HuH-7.5 (cell line): ENCODE measurements at regions not wholly inside any gene's neighbourhood (a gene's known extent, or its start where the extent isn't known, plus 50 kb on each side); places are given as distances from the start of the nearest gene placed in this dataset.

Experiments used
- DNase-seq: peaks from one replicate; pipeline ENCODE4 v3.0.0; 2011; ENCODE audit warnings: low spot score

DNA sequence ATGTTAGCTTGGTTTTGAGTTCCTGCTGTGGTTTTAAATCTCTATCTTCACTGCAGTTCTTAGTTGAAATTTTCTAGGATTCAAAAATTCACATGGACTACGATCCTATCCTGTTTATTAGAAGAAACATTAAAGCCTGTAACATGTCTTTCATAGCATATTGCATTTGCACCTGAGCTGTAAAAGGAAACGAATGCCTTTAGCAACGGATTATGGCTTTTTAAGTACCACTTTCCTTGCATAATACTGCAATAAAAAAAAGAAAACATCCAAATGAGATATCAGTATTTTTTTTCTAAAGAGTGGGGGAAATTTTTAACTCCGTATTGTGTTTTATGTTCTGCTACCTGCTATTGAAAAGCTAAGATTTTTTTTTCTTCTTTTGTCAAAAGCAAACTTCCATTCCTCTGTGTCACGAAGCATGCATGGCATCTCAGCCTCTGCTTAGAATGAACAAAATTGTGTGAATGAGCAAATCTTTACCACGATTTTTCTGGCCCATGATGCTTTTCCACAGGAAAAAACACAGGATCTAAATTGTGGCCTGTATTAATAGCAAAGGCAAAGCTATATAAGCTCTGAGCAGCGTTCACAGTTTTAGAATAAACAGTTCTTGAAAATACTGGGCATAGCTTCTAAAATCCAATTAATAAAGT lies 110.0 kb upstream of the CDIN1 start:
- DNase-seq = no peak

DNA sequence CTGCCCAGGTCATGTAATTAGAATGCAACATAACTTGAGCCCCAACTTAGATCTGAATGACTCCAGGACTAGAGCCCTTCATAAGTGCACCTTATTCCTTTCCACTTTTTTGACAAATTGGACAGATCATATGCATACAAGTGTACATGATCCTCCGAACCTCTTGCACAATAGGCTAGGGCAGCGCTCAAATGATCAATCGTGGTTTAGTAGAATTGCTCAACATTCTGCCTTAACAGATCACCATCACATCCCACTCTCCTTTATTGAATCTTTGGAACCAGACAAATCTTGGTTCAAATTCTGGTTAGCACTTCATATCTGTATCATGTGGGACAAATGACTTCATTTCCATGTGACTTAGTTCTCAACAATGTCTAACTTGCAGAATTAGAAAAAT lies 106.8 kb upstream of the CDIN1 start:
- DNase-seq = no peak

DNA sequence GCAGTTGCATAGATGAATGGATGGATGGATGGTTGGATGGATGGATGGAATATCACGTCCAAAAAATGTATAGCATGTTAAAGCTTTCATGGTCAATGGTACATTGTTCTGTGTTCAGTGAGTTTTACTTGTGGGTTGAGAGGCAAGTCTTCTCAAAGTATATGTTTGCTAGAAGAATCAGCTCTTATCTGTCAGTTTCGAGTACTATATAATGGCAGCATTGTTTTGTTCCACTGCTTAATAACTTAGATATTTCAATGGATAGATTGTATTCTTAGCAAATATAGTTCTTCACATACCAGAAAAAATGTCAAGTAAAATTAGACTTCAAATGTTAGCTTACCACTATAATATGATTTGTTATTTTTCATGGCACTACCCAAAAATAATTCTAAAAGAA lies 100.9 kb upstream of the CDIN1 start:
- DNase-seq = no peak

DNA sequence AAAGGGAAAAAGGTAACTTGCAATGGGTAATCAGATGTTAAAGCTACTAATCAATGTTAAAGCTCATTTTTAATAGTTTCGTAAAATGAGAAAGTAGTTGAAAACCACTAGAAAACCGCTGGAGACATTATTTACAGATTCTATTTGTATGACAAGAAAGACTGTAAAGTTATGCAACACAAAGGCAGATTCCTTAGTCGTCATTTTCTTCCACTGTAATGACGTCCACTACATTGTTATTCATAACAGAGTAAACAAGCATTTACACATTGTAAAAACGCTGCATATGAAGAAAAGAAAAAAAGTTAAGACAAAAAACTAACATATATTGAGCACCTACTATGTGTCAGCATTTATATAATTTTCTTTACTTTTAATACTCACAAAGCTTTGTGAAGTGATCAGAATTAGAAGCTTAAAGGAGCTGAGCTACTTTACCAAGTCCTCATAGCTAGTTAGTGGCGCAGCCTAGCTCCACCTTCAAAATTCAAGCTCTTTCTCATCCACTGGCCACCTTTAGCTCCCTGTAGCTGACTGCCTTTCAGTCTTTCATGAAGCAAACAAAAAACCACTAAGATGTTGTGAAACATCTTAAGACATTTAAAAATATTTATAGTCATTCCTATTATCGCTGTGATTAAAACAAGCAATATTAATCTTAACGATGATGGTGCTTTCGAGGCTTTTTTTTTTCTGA lies 100.1 kb upstream of the CDIN1 start:
- DNase-seq = no peak

DNA sequence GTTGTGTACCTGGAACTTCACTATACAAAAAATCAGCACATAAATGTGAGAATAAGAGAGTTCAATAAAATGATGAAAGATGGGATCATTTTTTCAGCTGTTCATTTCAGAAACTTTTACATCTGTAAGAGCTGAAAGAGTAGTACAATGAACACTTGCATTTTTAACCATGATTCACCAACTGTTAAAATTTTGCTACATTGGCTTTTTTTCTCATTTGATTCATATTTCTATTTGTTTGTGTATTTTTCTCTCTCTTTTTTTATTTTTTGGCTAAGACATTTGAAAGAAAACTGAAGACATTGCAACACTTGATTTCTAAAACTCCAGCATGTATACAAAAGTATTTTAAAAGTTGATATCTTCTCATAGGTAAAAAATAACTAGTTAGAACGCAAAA lies 98.3 kb upstream of the CDIN1 start:
- no peak for DNase-seq

DNA sequence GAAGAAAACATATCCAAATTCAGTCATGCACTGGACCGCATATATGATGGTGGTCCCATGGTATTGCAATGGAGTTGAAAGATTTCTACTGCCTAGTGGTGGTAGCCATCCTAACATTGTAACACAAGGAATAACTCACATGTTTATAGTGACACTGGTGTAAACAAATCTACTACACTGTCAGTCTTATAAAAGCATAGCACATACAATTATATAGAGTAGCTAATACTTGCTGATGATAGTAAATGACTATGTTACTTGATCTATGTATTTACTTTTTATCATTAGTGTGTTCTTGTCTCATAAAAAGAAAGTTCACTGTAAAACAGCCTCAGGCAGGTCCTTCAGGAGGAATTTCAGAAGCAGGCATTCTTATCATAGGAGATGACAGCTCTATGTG lies 96.0 kb upstream of the CDIN1 start:
- no peak for DNase-seq

DNA sequence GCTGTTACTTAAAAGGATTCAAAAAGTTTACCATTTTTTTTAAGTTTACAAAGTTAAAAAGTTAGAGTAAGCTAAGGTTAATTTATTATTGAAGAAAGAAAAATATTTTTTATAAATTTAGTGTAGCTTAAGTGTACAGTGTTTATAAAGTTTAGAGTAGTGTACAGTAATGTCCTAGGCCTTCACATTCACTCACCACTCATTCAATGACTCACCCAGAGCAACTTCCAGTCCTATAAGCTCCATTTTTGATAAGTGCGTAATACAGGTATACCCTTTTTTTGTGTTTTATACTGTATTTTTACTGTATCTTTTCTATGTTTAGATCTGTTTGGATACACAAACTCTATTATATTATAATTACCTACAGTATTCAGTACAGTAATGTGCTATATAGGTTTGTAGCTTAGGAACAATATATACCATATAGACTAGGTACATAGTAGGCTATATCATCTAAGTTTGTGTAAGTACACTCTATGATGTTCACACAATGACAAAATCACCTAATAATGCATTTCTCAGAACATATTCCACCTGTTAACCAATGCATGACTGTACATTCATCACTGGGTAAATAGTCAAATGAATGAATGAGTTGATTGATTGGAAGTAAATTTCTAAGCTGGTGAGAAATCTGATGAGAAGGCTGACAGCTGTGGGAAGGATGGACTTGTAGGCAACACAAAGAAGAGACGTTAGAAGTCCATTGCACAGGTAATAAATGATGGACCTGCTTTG lies 95.2 kb upstream of the CDIN1 start:
- DNase-seq = no peak

DNA sequence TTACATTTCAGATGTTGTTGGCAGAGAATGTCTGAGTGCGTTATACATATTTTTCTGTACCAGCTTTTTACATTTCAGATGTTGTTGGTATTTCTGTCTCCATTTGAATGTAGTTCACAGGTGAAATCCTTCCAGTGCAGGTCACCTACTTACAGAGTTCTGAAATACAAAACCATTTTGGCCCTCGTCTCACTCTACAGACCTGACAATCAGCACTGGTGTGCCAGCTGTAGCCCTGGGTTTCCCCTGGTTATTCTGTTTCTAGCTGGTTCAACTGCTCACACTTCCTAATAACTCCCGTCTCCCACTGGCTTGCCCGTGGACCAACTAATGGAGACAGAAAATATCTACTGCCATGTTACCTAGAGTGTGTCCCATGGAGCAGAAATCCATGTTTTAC lies 87.5 kb upstream of the CDIN1 start:
- no peak for DNase-seq

DNA sequence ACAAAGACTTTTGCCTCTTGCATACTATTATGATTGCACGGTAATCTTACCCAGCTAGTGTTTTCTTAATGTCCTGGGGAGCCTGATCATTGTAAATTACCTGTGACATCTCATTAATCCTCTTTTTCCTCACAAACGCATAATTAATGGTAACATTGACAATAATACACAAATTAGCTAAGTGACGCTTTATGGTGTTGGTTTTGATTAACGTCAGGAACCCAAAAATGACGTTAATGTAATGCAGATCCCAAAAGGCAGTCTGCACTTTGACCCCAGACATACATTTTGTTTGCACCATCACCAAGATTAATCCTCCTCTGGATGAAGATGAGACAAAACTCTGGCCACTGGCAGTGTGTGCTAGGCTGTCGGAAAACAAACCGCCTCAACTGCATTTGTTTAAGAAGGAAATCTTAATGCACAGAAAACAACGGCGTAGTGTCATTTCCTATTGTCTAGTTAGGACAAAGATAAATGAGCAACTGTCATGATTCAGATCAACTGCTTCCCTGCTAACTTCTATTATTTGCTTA lies 83.9 kb upstream of the CDIN1 start:
- no peak for DNase-seq

DNA sequence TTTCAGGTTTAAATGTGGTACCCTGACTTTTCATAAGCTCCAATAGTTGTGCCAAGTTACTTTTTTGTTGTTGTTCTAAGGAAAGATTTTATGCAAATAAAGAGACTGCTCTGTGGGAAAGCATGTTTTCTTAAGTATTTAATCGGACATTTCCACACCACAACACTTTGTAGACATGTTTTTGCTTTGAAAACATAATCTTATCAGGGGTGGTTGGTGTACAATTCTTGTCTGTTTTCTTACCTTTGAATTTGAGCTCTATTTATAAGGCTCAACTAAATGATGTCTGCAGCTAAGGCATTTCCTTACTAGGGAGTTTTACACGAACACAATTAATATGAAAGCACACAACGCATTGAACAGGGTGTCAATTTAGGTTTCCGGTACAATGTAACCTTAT lies 81.5 kb upstream of the CDIN1 start:
- no peak for DNase-seq

DNA sequence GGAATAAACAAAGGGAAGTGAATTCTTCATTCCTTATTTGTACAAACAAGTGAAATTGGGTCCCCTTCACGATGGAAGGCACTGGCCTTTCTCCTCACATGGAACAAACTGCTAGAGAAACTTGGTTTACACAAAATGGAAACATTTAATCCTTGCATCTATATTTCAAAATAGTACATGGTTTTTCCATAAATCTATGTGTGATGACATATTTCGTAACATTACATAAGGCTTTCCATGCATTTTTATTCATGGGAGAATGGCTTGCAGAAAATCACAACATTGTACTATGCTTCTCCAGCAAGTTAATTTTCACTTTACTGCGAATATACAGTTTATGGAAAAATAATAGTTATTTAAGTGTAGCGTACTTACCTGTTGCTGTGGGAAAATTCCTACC lies 81.0 kb upstream of the CDIN1 start:
- no peak for DNase-seq

DNA sequence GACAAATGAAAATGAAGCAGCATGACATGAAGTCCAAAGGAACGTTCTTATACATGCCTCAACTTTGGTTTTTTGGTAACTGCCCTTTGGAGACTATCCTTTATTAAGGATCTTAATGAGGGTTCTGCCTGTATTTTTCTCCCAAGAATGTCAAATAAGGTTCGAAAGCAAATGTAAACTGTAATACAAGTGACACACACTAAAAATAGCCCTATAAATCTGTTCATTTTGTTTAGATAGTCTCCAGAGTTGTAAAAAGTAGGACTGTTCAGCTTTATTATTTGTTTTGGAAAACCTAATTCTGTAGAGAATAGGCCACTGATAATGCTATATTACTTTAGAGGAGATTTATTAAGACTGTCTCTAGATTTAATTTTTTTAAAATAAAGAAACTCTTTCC lies 80.5 kb upstream of the CDIN1 start:
- no peak for DNase-seq

DNA sequence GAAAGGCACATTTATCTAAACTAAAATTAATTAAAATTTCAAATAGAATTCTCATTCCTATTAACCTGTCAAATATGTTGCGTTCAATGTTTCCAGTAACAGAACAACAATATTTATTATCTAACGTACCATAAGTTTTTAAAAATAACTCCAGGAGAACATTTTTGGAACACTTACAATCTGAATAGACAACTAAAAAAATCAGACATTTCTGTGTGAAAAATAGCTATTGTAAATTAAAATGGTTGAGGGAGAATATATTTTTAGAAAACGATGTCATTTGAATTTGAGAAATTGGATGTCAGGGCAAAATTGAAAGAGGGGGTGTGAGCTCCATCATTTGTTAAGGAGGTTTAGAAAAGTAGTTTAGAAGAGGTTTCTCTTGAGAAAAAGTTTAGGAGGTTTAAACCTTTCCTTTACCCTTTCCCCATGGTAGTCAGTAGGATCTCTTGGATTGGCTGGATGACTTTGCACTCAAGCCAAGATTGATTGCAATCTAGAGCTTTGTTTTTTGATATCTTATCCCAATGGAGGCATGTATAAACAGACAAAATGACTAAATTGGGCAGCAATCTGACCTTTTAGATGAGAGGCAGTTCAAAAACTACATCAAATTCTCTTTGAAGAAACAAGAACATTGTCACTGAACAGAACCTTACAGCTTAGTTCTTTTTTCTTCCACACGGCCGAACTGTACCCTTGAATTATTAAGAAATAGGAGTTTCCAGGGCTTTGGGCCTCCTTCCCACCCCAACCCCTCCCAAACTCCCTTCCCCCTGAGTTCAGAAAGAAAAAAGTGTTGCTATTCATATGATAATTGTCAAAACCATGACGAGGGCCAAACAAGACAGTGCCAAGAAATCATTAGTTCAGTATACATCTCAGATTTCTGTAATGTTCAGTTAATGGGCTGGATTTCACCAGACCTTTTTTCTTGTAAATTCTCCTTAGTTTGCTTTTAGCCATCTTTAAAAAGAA lies 79.7 kb upstream of the CDIN1 start:
- no peak for DNase-seq

DNA sequence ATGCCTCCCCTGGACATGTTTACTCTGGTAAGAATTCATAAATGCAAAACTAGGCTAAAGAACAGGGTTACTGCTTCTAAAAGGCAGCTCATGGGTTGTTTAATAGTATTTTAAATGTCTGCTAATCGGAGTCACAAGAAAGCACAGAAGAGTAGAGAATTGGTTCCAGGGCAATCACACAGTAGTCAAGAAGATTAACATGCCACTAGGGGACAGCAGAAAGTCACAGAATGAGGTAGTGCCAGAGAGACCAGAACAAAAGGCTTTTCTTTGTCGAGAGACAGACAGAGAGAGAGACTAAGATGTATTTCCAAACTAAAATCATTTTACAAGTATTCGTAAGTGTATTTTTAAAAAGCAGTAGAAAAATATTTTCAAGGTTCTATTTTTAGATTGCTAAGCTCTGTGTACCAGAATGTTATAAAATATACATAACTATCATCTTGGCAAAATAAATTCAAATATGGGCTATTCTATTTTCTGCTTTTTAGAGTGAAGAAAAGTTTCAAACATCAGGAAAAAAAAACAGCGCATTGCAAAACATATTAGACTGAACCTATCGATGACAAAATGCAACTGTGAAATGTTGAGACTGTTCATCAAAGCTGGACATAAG lies 78.3 kb upstream of the CDIN1 start:
- DNase-seq = peak; percentile 11

DNA sequence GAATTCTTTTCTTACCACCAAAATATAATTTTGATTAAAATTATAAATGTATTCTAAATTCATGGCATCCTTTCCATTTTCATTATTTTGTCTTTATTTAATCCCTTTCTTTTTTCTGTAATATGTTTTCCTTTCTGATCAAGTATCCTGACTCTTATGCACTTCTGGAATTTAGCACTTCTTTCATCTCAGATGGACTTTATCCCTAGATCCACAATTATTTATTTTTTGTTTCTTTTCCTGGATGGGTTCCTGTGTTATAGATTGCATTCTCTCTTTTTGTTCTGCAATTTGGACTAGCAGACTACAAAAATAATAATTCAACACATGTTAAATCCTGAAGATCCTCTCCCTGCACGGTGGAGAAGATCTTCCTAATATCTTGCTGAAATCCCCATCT lies 76.9 kb upstream of the CDIN1 start:
- DNase-seq = no peak

DNA sequence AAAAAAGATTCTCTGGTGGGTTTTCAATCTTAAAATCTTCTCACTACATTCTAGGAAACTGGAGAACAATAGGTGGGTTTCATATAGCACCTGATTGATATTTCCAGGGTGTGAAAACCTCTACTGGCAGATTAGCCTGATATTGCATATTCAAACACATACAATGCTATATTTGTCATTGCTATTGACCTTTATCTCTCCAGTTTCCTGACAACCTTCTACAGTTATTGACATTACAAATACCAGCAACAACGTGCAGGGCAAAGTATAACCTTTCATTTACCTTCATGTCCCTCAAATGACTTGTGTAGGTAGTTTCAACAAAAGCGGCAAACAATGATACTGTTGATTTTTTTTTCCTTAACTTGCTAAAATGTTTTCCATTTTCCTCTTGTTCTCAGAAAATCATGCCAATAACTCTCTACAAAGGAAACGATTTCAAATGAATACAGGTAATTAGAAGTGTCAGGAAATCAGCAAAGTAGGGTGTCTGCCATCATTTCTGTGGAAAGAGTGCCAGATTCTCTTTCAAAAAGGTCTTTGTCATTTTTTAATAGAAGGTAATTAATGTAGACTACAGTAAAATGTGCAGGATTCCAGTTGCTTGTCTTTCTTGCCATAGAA lies 72.6 kb upstream of the CDIN1 start:
- peak; percentile 6 for DNase-seq

DNA sequence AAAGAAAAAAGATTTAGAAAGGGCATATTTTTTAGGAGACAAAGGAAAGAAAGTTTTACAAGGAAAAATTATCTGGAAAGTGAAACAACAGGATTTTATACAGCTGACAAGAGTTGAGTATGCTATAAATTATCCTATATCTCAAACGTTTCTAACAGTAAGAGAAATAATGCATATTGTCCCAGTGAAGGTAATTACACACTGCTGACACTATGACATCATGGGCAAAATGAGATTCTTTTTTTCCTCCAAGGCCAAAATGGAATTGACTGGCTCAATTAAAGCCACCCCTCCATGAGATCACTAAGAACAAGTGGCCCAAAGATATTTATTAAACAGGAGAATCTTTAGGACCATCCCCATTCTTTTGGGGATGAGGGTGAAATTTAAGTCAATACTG lies 72.0 kb upstream of the CDIN1 start:
- DNase-seq = no peak

DNA sequence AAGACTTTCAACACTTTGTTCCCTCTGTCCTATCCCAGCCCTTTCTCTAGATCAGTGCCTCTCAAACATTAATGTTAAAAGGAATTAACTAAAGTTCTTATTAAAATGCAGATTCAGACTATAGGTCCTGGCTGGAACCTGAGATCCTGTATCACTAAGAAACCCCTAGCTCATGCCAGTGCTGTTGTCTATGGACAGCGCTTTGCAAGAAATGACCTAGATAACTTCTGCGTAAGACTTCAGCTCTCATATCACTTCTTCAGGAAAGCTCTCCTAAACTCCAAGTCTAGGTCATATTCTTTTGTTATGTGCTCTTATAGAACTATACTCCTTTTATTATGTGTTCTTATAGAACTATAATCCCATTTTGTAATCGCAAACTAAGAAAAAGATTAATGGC lies 67.8 kb upstream of the CDIN1 start:
- DNase-seq = no peak

DNA sequence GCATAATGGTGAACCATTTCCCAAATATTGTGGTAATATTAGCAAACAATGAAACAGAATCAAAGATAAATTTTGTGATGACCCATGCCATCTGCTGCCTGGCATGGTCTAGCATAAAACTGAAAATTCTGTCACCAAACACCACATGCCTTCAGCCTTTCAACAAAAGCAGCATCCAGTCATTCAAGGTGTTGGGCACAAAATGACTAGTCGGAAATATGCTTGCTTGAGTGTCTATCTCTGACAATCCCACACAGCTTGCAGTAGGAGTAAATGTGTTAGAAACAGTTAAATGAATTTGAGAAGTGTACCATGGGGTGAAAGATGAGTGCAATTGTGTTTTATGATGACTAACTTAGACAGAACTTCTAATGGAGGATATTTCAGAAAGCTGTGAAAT lies 61.7 kb upstream of the CDIN1 start:
- no peak for DNase-seq

DNA sequence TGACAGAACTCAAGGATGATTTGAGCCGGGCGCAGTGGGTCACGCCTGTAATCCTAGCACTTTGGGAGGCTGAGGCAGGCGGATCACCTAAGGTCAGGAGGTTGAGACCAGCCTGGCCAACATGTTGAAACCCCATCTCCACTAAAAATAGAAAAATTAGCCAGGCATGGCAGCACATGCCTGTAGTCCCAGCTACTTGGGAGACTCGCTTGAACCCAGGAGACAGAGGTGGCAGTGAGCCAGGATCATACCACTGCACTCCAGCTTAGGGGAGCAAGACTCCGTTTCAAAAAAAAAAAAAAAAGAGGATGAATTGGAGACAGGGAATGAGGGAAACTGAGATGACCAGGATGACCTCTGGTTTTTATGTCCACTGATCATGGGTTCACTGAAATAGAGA lies 60.4 kb upstream of the CDIN1 start:
- no peak for DNase-seq

DNA sequence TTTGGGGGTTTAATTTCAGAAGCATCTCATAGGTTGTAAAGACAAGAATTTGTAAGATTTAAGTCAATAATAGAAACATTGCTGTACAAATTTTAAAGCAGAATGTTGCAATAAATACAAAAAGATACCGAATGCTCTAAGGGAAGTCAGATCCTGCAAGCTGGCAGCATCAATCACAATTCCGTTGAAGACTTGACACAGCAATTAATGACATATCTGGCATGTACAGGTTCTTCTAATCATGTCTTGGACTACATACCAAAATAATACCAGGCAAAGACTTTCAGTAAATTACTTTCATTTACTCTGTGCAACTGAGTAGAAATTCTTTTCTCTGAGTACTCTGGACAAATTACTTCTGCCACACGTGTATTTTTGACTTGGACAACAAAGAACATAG lies 54.0 kb upstream of the CDIN1 start:
- DNase-seq = no peak
